Mesenchymal stem cell (in vitro differentiated cells and primary cell): ENCODE measurements at regions not wholly inside any gene's neighbourhood (a gene's known extent, or its start where the extent isn't known, plus 50 kb on each side); places are given as distances from the start of the nearest gene placed in this dataset.

Source experiments
- DNase-seq: peaks from one replicate; pipeline ENCODE4 v3.0.0-alpha.2; 2013
- H2AFZ ChIP-seq: one replicate; pipeline ENCODE4 v1.6.1; 2013; ENCODE audit warnings: low read depth, mild to moderate bottlenecking, control low read depth, inconsistent platforms, low read length, moderate library complexity
- H2AK5ac ChIP-seq: 2 replicates; pipeline ENCODE4 v1.6.1; 2013; ENCODE audit warnings: low read length, moderate library complexity, mild to moderate bottlenecking, inconsistent platforms; ENCODE audit not compliant: severe bottlenecking
- H2BK120ac ChIP-seq: one replicate; pipeline ENCODE4 v1.6.1; 2013; ENCODE audit warnings: low read depth, mild to moderate bottlenecking, inconsistent platforms, low read length, moderate library complexity
- H2BK12ac ChIP-seq, 2 experiments: one replicate each; pipeline ENCODE4 v1.6.1; 2013; ENCODE audit warnings: inconsistent platforms in 2 of 2, low read length in 2 of 2, mild to moderate bottlenecking in 2 of 2, moderate library complexity in 2 of 2, control low read depth in 1 of 2
- H2BK15ac ChIP-seq: one replicate; pipeline ENCODE4 v1.6.1; 2013; ENCODE audit warnings: mild to moderate bottlenecking, low read depth, inconsistent platforms; ENCODE audit not compliant: poor library complexity, severe bottlenecking
- H2BK5ac ChIP-seq: 2 replicates; pipeline ENCODE4 v1.6.1; 2013; ENCODE audit warnings: low read depth, mild to moderate bottlenecking, low read length, control low read depth, inconsistent platforms; ENCODE audit not compliant: poor library complexity, severe bottlenecking
- H3K14ac ChIP-seq, 2 experiments: one replicate each; pipeline ENCODE4 v1.6.1; 2013; ENCODE audit warnings: inconsistent platforms in 2 of 2, low read length in 2 of 2, control low read depth in 1 of 2, mild to moderate bottlenecking in 1 of 2, moderate library complexity in 1 of 2
- H3K18ac ChIP-seq, 2 experiments: one replicate each; pipeline ENCODE4 v1.6.1; 2013; ENCODE audit warnings: inconsistent platforms in 2 of 2, low read length in 2 of 2, control low read depth in 1 of 2, low read depth in 1 of 2, mild to moderate bottlenecking in 1 of 2
- H3K23ac ChIP-seq, 2 experiments: one replicate each; pipeline ENCODE4 v1.6.1; 2013; ENCODE audit warnings: inconsistent platforms in 2 of 2, low read length in 2 of 2, mild to moderate bottlenecking in 2 of 2, moderate library complexity in 2 of 2, control low read depth in 1 of 2
- H3K27ac ChIP-seq: 2 replicates; pipeline ENCODE4 v1.5.1; 2013; ENCODE audit warnings: mild to moderate bottlenecking, moderate library complexity, low read length, control low read depth, inconsistent platforms; ENCODE audit not compliant: poor library complexity, severe bottlenecking
- H3K27me3 ChIP-seq, 2 experiments: 2 replicates each; pipeline versions ENCODE4 v1.6.1 to v1.7.0; 2013; ENCODE audit warnings: low read length in 2 of 2, mild to moderate bottlenecking in 2 of 2, moderate library complexity in 2 of 2, control low read depth in 1 of 2, inconsistent platforms in 1 of 2; ENCODE audit not compliant: control insufficient read depth in 1 of 2, insufficient read depth in 1 of 2
- H3K36me3 ChIP-seq, 2 experiments: 2 replicates each; pipeline versions ENCODE4 v1.6.1 to v1.7.0; 2013; ENCODE audit warnings: low read length in 2 of 2, control low read depth in 1 of 2, inconsistent platforms in 1 of 2, low read depth in 1 of 2, mild to moderate bottlenecking in 1 of 2; ENCODE audit not compliant: insufficient read depth in 2 of 2, control insufficient read depth in 1 of 2
- H3K4ac ChIP-seq, 2 experiments: one replicate each; pipeline ENCODE4 v1.6.1; 2013; ENCODE audit warnings: inconsistent platforms in 2 of 2, low read length in 2 of 2, mild to moderate bottlenecking in 2 of 2, moderate library complexity in 2 of 2, control low read depth in 1 of 2, low read depth in 1 of 2
- H3K4me1 ChIP-seq: 2 replicates; pipeline ENCODE4 v1.6.1; 2013; ENCODE audit warnings: low read depth, low read length, control low read depth; ENCODE audit not compliant: control insufficient read depth, insufficient read depth
- H3K4me2 ChIP-seq: 2 replicates; pipeline ENCODE4 v1.6.1; 2013; ENCODE audit warnings: low read length, mild to moderate bottlenecking, inconsistent platforms; ENCODE audit not compliant: poor library complexity, severe bottlenecking
- H3K4me3 ChIP-seq, 2 experiments: 2 replicates each; pipeline versions ENCODE4 v1.5.1 to v1.7.0; 2013; ENCODE audit warnings: low read length in 2 of 2, mild to moderate bottlenecking in 2 of 2, control low read depth in 1 of 2, low read depth in 1 of 2; ENCODE audit not compliant: insufficient read depth in 1 of 2
- H3K79me1 ChIP-seq: replicated peaks from 2 replicates; pipeline ENCODE4 v1.6.1; 2013; ENCODE audit warnings: mild to moderate bottlenecking, control low read depth, low read length, inconsistent platforms; ENCODE audit not compliant: poor library complexity, severe bottlenecking
- H3K9ac ChIP-seq: 2 replicates; pipeline ENCODE4 v1.7.0; 2013; ENCODE audit warnings: mild to moderate bottlenecking, low read length, moderate library complexity
- H3K9me3 ChIP-seq: 2 replicates; pipeline ENCODE4 v1.7.0; 2013; ENCODE audit warnings: mild to moderate bottlenecking, low read length; ENCODE audit not compliant: control insufficient read depth
- H4K8ac ChIP-seq: one replicate; pipeline ENCODE4 v1.6.1; 2013; ENCODE audit warnings: inconsistent platforms, mild to moderate bottlenecking, low read length, moderate library complexity
- H4K91ac ChIP-seq: one replicate; pipeline ENCODE4 v1.6.1; 2013; ENCODE audit warnings: mild to moderate bottlenecking, low read length, inconsistent platforms
- WGBS: methylation state at CpG from one replicate; pipeline ENCODE4 v1.1.7; 2013; ENCODE audit warnings: mixed read lengths; 5-methylcytosine and 5-hydroxymethylcytosine counted together

DNA sequence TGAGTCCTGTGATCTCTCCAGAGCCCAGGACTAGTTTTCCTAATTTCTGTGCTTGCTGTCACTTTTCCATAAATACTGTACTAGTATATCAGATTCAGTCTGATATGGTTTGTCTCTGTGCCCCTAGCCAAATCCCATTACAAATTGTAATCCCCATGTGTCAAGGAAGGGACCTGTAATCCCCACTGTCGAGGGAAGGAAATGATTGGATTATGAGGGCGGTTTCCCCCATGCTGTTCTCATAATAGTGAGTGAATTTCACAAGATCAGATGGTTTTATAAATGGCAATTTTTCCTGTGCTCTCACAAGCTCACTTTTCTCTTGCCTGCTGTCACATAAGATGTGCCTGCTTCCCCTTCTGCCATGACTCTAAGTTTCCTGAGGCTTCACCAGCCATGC lies 54.8 kb upstream of the IFRD1 start:
- Histone ChIP-seq H3K79me1 (no peaks in the 10 kb centered on the region), H2BK5ac (no peak overlapping the region), H3K9ac (no peak overlapping the region), H4K8ac (no peak overlapping the region), H3K4ac (no peak overlapping the region), H2AFZ (no peak overlapping the region), H2BK12ac (no peak overlapping the region), H3K9me3 (no peaks in the 10 kb centered on the region), H3K4me1 (peaks cover 7% of the 10 kb centered on the region), H3K27me3 (peaks cover 0 to 4% of the 10 kb centered on the region in 2 experiments), H3K4me2 (no peak overlapping the region), H2BK15ac (no peak overlapping the region), H4K91ac (no peak overlapping the region), H3K23ac (no peak overlapping the region), H3K27ac (no peak overlapping the region), H3K18ac (no peak overlapping the region), H3K4me3 (no peak overlapping the region), H3K14ac (no peak overlapping the region), H3K36me3 (no peaks in the 10 kb centered on the region), H2AK5ac (no peak overlapping the region), H2BK120ac (no peak overlapping the region)
- no peak for DNase-seq
- 90% methylated on average over 2 of the region's 2 CpGs for WGBS

- H3K4me1 ChIP-seq, result peaks cover 7% of the 10 kb centered on the region
Measured at GRCh38 chr7:112395893-112396292, 54.4 kb upstream of the IFRD1 start.

DNA sequence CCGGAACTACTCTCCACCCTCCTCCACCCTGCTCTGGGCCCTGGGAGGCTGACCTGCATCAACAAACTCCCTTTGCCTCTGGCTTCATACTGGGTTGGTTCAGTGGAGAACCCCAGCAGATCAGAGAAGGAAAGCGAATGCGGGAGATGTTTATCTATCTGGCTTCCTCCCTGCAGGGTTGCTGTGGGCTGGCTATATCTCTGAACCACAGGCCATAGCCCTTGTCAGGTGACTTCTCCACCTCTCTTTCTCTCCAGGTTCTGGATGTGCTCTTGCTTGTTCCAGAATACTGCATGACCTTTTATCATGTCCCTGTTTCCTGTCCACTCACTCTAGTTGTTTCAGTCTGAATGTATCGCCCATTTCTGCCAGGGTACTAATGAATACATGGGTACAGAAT lies 51.7 kb upstream of the IFRD1 start:
- Histone ChIP-seq H3K9ac (no peak overlapping the region), H2BK15ac (no peak overlapping the region)

More at GRCh38 chr7:112395893-112396292, 54.4 kb upstream of the IFRD1 start:
- no peak overlapping the region for H4K8ac ChIP-seq
- H3K9ac ChIP-seq, result no peak overlapping the region
- H3K14ac ChIP-seq, result no peak overlapping the region
- H2BK120ac ChIP-seq, result no peak overlapping the region
- no peak overlapping the region for H4K91ac ChIP-seq
- H3K27me3 ChIP-seq, result peaks cover 0 to 4% of the 10 kb centered on the region in 2 experiments
- H2BK12ac ChIP-seq, result no peak overlapping the region
- no peaks in the 10 kb centered on the region for H3K79me1 ChIP-seq
- H3K4me3 ChIP-seq, result no peak overlapping the region
- no peaks in the 10 kb centered on the region for H3K36me3 ChIP-seq
- no peak overlapping the region for H3K27ac ChIP-seq
- no peak overlapping the region for H2BK15ac ChIP-seq
- H3K9me3 ChIP-seq, result no peaks in the 10 kb centered on the region
- no peak overlapping the region for H3K23ac ChIP-seq
- no peak for DNase-seq
- H2BK5ac ChIP-seq, result no peak overlapping the region
- H2AK5ac ChIP-seq, result no peak overlapping the region
- 61% methylated on average over 3 of the region's 4 CpGs for WGBS
- H3K18ac ChIP-seq, result no peak overlapping the region
- no peak overlapping the region for H2AFZ ChIP-seq
- no peak overlapping the region for H3K4ac ChIP-seq
- no peak overlapping the region for H3K4me2 ChIP-seq

DNA sequence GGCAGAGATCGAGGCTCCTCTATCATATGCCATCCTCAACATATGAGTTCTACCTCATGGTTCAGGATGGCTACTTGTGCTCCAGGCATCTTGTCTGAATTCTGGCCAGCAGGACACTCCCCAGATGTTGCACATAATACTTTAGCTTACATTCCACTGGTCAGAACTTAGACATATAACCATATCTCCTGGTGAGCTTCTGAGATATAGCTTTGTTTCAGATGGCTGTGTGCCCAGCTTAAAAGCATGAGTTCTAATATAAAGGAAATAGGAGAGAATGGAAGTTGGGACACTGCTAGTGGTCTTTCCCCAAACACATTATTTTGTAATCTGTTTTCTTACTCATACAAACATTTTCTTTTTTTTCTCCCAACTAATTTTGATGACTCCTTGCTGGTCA lies 50.8 kb upstream of the IFRD1 start:
- no peak overlapping the region for H3K4me2 ChIP-seq
- H2BK120ac ChIP-seq, result no peak overlapping the region
- H3K9me3 ChIP-seq, result no peaks in the 10 kb centered on the region
- H2AK5ac ChIP-seq, result no peak overlapping the region
- no peak overlapping the region for H4K91ac ChIP-seq
- H3K4ac ChIP-seq, result no peak overlapping the region
- no peak overlapping the region for H3K27ac ChIP-seq
- H3K4me3 ChIP-seq, result no peak overlapping the region
- H3K23ac ChIP-seq, result no peak overlapping the region
- H3K36me3 ChIP-seq, result no peaks in the 10 kb centered on the region
- H2AFZ ChIP-seq, result no peak overlapping the region
- H4K8ac ChIP-seq, result no peak overlapping the region
- H3K18ac ChIP-seq, result no peak overlapping the region
- no peak for DNase-seq
- no peak overlapping the region for H2BK15ac ChIP-seq
- H3K4me1 ChIP-seq, result peaks cover 3% of the 10 kb centered on the region
- no peak overlapping the region for H3K14ac ChIP-seq
- WGBS, result 100% methylated on average over 1 of the region's 1 CpG
- no peak overlapping the region for H3K9ac ChIP-seq
- no peak overlapping the region for H2BK12ac ChIP-seq
- peaks cover 0 to 4% of the 10 kb centered on the region in 2 experiments for H3K27me3 ChIP-seq
- H3K79me1 ChIP-seq, result no peaks in the 10 kb centered on the region
- no peak overlapping the region for H2BK5ac ChIP-seq

More for the DNA sequence above, 51.7 kb upstream of the IFRD1 start:
- Histone ChIP-seq H4K8ac (no peak overlapping the region), H3K4me1 (peaks cover 3% of the 10 kb centered on the region), H2AK5ac (no peak overlapping the region), H3K23ac (no peak overlapping the region), H2BK120ac (no peak overlapping the region), H3K27ac (no peak overlapping the region), H3K4me3 (no peak overlapping the region), H2BK12ac (no peak overlapping the region), H3K14ac (no peak overlapping the region), H2BK5ac (no peak overlapping the region), H3K9me3 (no peaks in the 10 kb centered on the region), H3K4ac (no peak overlapping the region), H3K36me3 (no peaks in the 10 kb centered on the region), H3K4me2 (no peak overlapping the region), H3K27me3 (peaks cover 0 to 4% of the 10 kb centered on the region in 2 experiments), H3K79me1 (no peaks in the 10 kb centered on the region), H4K91ac (no peak overlapping the region), H2AFZ (no peak overlapping the region), H3K18ac (no peak overlapping the region)
- WGBS, result 48% methylated on average over 4 of the region's 4 CpGs
- DNase-seq, result no peak
